H1 (cell line): ENCODE measurements at regions not wholly inside any gene's neighbourhood (a gene's known extent, or its start where the extent isn't known, plus 50 kb on each side); places are given as distances from the start of the nearest gene placed in this dataset.

Source experiments
- CTCF ChIA-PET: fragments of 300-600 bp; sonication (Branson Sonifier 250); formaldehyde crosslinking; loops from one replicate; lab custom pipeline; 2021; ENCODE audit not compliant: partially characterized antibody; lab: Charles Lee
- POLR2A ChIA-PET: fragments of 300-600 bp; sonication (Branson Sonifier 250); formaldehyde crosslinking; loops from one replicate; lab custom pipeline; 2021; ENCODE audit warnings: inconsistent platforms; ENCODE audit not compliant: partially characterized antibody; lab: Charles Lee
- DNase-seq, 2 experiments: peaks; one replicate each; pipeline versions ENCODE4 v3.0.0 to v3.0.0-alpha.2; 2010 to 2022; ENCODE audit warnings: low spot score in 2 of 2, low read depth in 1 of 2, mixed read lengths in 1 of 2
- FAIRE-seq: peaks from 2 replicates; lab custom pipeline; 2011; peaks lifted over from hg19 to GRCh38; lab: Jason Lieb, UNC
- H2AFZ ChIP-seq: 2 replicates; pipeline ENCODE4 v1.8.1; 2012; ENCODE audit warnings: low read length, inconsistent platforms
- H2AK5ac ChIP-seq: 2 replicates; pipeline ENCODE4 v1.6.1; 2013; ENCODE audit warnings: low read depth, low read length
- H2BK120ac ChIP-seq: replicated peaks from 2 replicates; pipeline ENCODE3; 2013; ENCODE audit warnings: low read depth, low read length, inconsistent platforms
- H2BK12ac ChIP-seq: 2 replicates; pipeline ENCODE4 v1.6.1; 2013; ENCODE audit warnings: low read depth, low read length
- H2BK15ac ChIP-seq: 2 replicates; pipeline ENCODE4 v1.6.1; 2013; ENCODE audit warnings: low read length
- H2BK20ac ChIP-seq: 2 replicates; pipeline ENCODE4 v1.6.1; 2013; ENCODE audit warnings: low read length
- H2BK5ac ChIP-seq: 2 replicates; pipeline ENCODE4 v1.6.1; 2013; ENCODE audit warnings: low read depth, low read length
- H3K14ac ChIP-seq: 2 replicates; pipeline ENCODE4 v1.6.1; 2013; ENCODE audit warnings: inconsistent platforms; ENCODE audit not compliant: insufficient read length
- H3K18ac ChIP-seq: 2 replicates; pipeline ENCODE4 v1.6.1; 2013; ENCODE audit warnings: low read length; ENCODE audit errors: extremely low read depth
- H3K23ac ChIP-seq: 2 replicates; pipeline ENCODE4 v1.6.1; 2013; ENCODE audit warnings: inconsistent platforms; ENCODE audit not compliant: insufficient read length
- H3K23me2 ChIP-seq: 2 replicates; pipeline ENCODE4 v1.6.1; 2013; ENCODE audit warnings: low read depth, low read length
- H3K27ac ChIP-seq: 2 replicates; pipeline ENCODE4 v1.6.1; 2011; ENCODE audit warnings: low read depth, low read length, inconsistent platforms
- H3K27me3 ChIP-seq, 4 experiments: replicated peaks in 1 of 4; 1 replicate in 1 of 4; 2 replicates in 3 of 4; pipeline versions ENCODE4 v1.6.1 to v1.8.1; 2011 to 2013; ENCODE audit warnings: low read length in 3 of 4, mild to moderate bottlenecking in 3 of 4, inconsistent platforms in 2 of 4, mixed read lengths in 2 of 4, moderate library complexity in 1 of 4; ENCODE audit not compliant: control insufficient read depth in 3 of 4, insufficient read depth in 3 of 4; ENCODE audit errors: extremely low read depth in 1 of 4
- H3K36me3 ChIP-seq, 4 experiments: 2 replicates each; pipeline versions ENCODE4 v1.6.1 to v1.8.1; 2011 to 2013; ENCODE audit warnings: mild to moderate bottlenecking in 4 of 4, low read length in 3 of 4, moderate library complexity in 2 of 4, control low read depth in 1 of 4, inconsistent platforms in 1 of 4; ENCODE audit not compliant: insufficient read depth in 4 of 4, control insufficient read depth in 2 of 4
- H3K4ac ChIP-seq: replicated peaks from 2 replicates; pipeline ENCODE3; 2013; ENCODE audit warnings: low read length, low read depth, mixed read lengths, inconsistent platforms; ENCODE audit not compliant: insufficient read length
- H3K4me1 ChIP-seq, 4 experiments: replicated peaks in 1 of 4; 1 replicate in 1 of 4; 2 replicates in 3 of 4; pipeline versions ENCODE4 v1.6.1 to v1.8.1; 2011 to 2013; ENCODE audit warnings: low read length in 3 of 4, inconsistent platforms in 2 of 4, mixed read lengths in 1 of 4; ENCODE audit not compliant: insufficient read depth in 4 of 4, control insufficient read depth in 3 of 4
- H3K4me2 ChIP-seq, 2 experiments: 2 replicates each; pipeline versions ENCODE4 v1.6.1 to v1.8.1; 2011 to 2013; ENCODE audit warnings: low read depth in 2 of 2, low read length in 2 of 2, control low read depth in 1 of 2, inconsistent platforms in 1 of 2, mild to moderate bottlenecking in 1 of 2; ENCODE audit not compliant: insufficient read depth in 1 of 2
- H3K4me3 ChIP-seq, 4 experiments: fragments of 200-600, 300-600 bp in 1 of 4; sonication (generic), shearing (Covaris generic), sonication (Bioruptor Twin) in 1 of 4; 2 replicates each; pipeline versions ENCODE4 v1.5.1 to v1.8.1; 2011 to 2016; ENCODE audit warnings: low read length in 4 of 4, low read depth in 3 of 4, control low read depth in 2 of 4, inconsistent platforms in 2 of 4, mild to moderate bottlenecking in 2 of 4, mixed read lengths in 1 of 4, moderate library complexity in 1 of 4; ENCODE audit not compliant: insufficient read depth in 2 of 4; ENCODE audit errors: extremely low read depth in 1 of 4
- H3K56ac ChIP-seq: replicated peaks from 2 replicates; pipeline ENCODE3; 2013; ENCODE audit warnings: low read depth, mild to moderate bottlenecking, mixed read lengths, low read length, inconsistent platforms; ENCODE audit not compliant: insufficient read length
- H3K79me1 ChIP-seq: 2 replicates; pipeline ENCODE4 v1.6.1; 2013; ENCODE audit warnings: low read depth, low read length, control low read depth
- H3K79me2 ChIP-seq, 2 experiments: 2 replicates each; pipeline versions ENCODE4 v1.6.1 to v1.8.1; 2012 to 2013; ENCODE audit warnings: low read length in 2 of 2, mild to moderate bottlenecking in 2 of 2, inconsistent platforms in 1 of 2; ENCODE audit not compliant: insufficient read depth in 2 of 2, control insufficient read depth in 1 of 2
- H3K9ac ChIP-seq, 4 experiments: replicated peaks in 1 of 4; 1 replicate in 1 of 4; 2 replicates in 3 of 4; pipeline versions ENCODE4 v1.6.1 to v1.8.1; 2011 to 2013; ENCODE audit warnings: low read depth in 3 of 4, low read length in 3 of 4, control low read depth in 2 of 4, mild to moderate bottlenecking in 2 of 4, moderate library complexity in 2 of 4, inconsistent platforms in 1 of 4; ENCODE audit errors: extremely low read depth in 1 of 4
- H3K9me3 ChIP-seq, 2 experiments: 2 replicates each; pipeline versions ENCODE4 v1.6.1 to v1.8.1; 2012 to 2013; ENCODE audit warnings: mild to moderate bottlenecking in 2 of 2, moderate library complexity in 2 of 2, control low read depth in 1 of 2, inconsistent platforms in 1 of 2, low read depth in 1 of 2, low read length in 1 of 2, mixed read lengths in 1 of 2; ENCODE audit not compliant: insufficient read depth in 2 of 2
- H4K20me1 ChIP-seq, 2 experiments: replicated peaks in 1 of 2; 2 replicates each; pipeline versions ENCODE3 to v1.8.1; 2011 to 2013; ENCODE audit warnings: inconsistent platforms in 2 of 2, low read length in 2 of 2, mild to moderate bottlenecking in 1 of 2; ENCODE audit not compliant: insufficient read depth in 2 of 2, control insufficient read depth in 1 of 2
- H4K5ac ChIP-seq: 2 replicates; pipeline ENCODE4 v1.6.1; 2013; ENCODE audit warnings: low read length, low read depth, mixed read lengths, inconsistent platforms; ENCODE audit not compliant: insufficient read length
- H4K8ac ChIP-seq: 2 replicates; pipeline ENCODE4 v1.8.0; 2013; ENCODE audit warnings: mild to moderate bottlenecking, moderate library complexity, low read length, inconsistent platforms; ENCODE audit not compliant: insufficient read depth; ENCODE audit errors: extremely low read depth
- H4K91ac ChIP-seq: replicated peaks from 2 replicates; pipeline ENCODE3; 2013; ENCODE audit warnings: low read length, mixed read lengths, inconsistent platforms; ENCODE audit not compliant: insufficient read length
- ATF3 ChIP-seq: IDR thresholded peaks from 2 replicates; pipeline ENCODE4 v1.6.1; 2011; ENCODE audit warnings: low read depth, mild to moderate bottlenecking, low read length; ENCODE audit not compliant: insufficient read depth
- BCL11A ChIP-seq, 2 experiments: IDR thresholded peaks; one replicate each; pipeline ENCODE4 v1.6.1; 2011; ENCODE audit warnings: low read depth in 2 of 2, low read length in 2 of 2, mild to moderate bottlenecking in 2 of 2
- CTBP2 ChIP-seq: IDR thresholded peaks from 2 replicates; pipeline ENCODE4 v1.7.0; 2011; ENCODE audit warnings: borderline replicate concordance, mild to moderate bottlenecking, moderate library complexity, mixed read lengths, low read length; ENCODE audit not compliant: insufficient read depth, insufficient read length
- EGR1 ChIP-seq: IDR thresholded peaks from 2 replicates; pipeline ENCODE4 v1.6.1; 2011; ENCODE audit warnings: low read depth, low read length, borderline replicate concordance
- EP300 ChIP-seq, 2 experiments: IDR thresholded peaks; 1 replicate in 1 of 2; 2 replicates in 1 of 2; pipeline ENCODE4 v1.6.1; 2011 to 2012; ENCODE audit warnings: low read depth in 2 of 2, low read length in 2 of 2, mild to moderate bottlenecking in 2 of 2, borderline replicate concordance in 1 of 2, inconsistent platforms in 1 of 2, moderate library complexity in 1 of 2
- JUND ChIP-seq: IDR thresholded peaks from 2 replicates; pipeline ENCODE4 v1.6.1; 2011; ENCODE audit warnings: mild to moderate bottlenecking, improper control_type of control experiment, low read length
- KDM1A ChIP-seq: fragments of 200-600, 300-600 bp; sonication (generic); IDR thresholded peaks from 2 replicates; pipeline ENCODE4 v1.7.1; 2016; ENCODE audit warnings: mild to moderate bottlenecking, low read length, borderline replicate concordance
- NRF1 ChIP-seq: IDR thresholded peaks from 2 replicates; pipeline ENCODE4 v1.6.1; 2011; ENCODE audit warnings: mild to moderate bottlenecking, low read depth, low read length, improper control_type of control experiment
- POLR2A ChIP-seq, 2 experiments: IDR thresholded peaks; 1 replicate in 1 of 2; 2 replicates in 1 of 2; pipeline ENCODE4 v1.6.1; 2011; ENCODE audit warnings: low read depth in 2 of 2, low read length in 2 of 2, mild to moderate bottlenecking in 2 of 2; ENCODE audit errors: control extremely low read depth in 1 of 2
- SIRT6 ChIP-seq: IDR thresholded peaks from one replicate; pipeline ENCODE4 v1.7.1; 2012; ENCODE audit warnings: low read length, inconsistent platforms
- SP2 ChIP-seq: IDR thresholded peaks from 2 replicates; pipeline ENCODE4 v1.6.1; 2012; ENCODE audit warnings: mild to moderate bottlenecking, low read length, inconsistent platforms
- SP4 ChIP-seq: IDR thresholded peaks from 2 replicates; pipeline ENCODE4 v1.6.1; 2012; ENCODE audit warnings: low read length, inconsistent platforms
- SRF ChIP-seq: IDR thresholded peaks from 2 replicates; pipeline ENCODE4 v1.6.1; 2011; ENCODE audit warnings: mild to moderate bottlenecking, low read depth, low read length, moderate library complexity
- SUZ12 ChIP-seq: fragments of 200-600 bp; sonication (generic); IDR thresholded peaks from 2 replicates; pipeline ENCODE4 v1.6.1; 2012; ENCODE audit warnings: mild to moderate bottlenecking, inconsistent platforms, low read length, moderate library complexity, mixed read lengths
- TBP ChIP-seq: IDR thresholded peaks from 2 replicates; pipeline ENCODE4 v1.6.1; 2011; ENCODE audit warnings: low read depth, low read length, improper control_type of control experiment
- TCF12 ChIP-seq: IDR thresholded peaks from 2 replicates; pipeline ENCODE4 v1.6.1; 2011; ENCODE audit warnings: low read depth, mild to moderate bottlenecking, low read length
- WGBS, 2 experiments: shearing (Covaris generic) in 1 of 2; methylation state at CpG; one replicate each; pipeline versions ENCODE4 v1.1.6 to v1.1.7; 2013 to 2015; ENCODE audit warnings: low lambda C conversion rate in 2 of 2, mixed read lengths in 2 of 2, inconsistent platforms in 1 of 2, low coverage in 1 of 2, missing lambda C conversion rate in 1 of 2; ENCODE audit not compliant: insufficient replicate concordance in 2 of 2, insufficient coverage in 1 of 2, insufficient read length in 1 of 2; ENCODE audit errors: extremely low coverage in 1 of 2, missing lambda C conversion rate in 1 of 2; 5-methylcytosine and 5-hydroxymethylcytosine counted together

DNA sequence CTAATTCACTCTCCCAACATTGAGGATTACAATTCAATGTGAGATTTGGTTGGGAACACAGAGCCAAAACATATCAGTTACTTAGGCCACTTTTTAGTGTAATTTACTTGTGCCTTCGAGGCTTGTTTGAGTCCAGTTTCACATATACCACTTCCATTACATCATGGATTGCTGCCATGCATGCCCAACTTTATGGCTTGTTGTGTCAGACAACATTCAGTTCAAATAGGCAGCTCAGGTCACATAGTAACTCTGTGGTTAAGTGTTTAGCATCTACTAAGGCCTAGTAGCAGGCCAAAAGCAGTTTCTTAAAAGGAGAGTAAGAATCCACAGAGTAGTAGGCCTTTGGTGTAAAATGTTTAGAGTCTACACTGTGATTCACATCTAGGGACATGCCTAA, 164.3 kb upstream of the GMNC start:
- H2BK15ac ChIP-seq: no peak overlapping the region
- H3K4me3 ChIP-seq: no peak overlapping the region
- no peak overlapping the region for H3K4ac ChIP-seq
- CTCF ChIA-PET: no interaction called here
- H3K36me3 ChIP-seq: no peaks in the 10 kb centered on the region
- no peak overlapping the region for H2AFZ ChIP-seq
- H3K56ac ChIP-seq: no peak overlapping the region
- H3K79me2 ChIP-seq: no peaks in the 10 kb centered on the region
- H3K27ac ChIP-seq: no peak overlapping the region
- no peak overlapping the region for H2BK20ac ChIP-seq
- no peak overlapping the region for H3K9ac ChIP-seq
- no peak overlapping the region for H4K91ac ChIP-seq
- WGBS, 2 experiments: 100% methylated on average over 1 of the region's 1 CpG; no CpG with 5 or more reads in 1 of the 2 experiments
- no peak overlapping the region for H2BK12ac ChIP-seq
- H3K9me3 ChIP-seq: no peaks in the 10 kb centered on the region
- H2BK5ac ChIP-seq: no peak overlapping the region
- no peaks in the 10 kb centered on the region for H3K79me1 ChIP-seq
- no peak overlapping the region for H4K5ac ChIP-seq
- H3K23me2 ChIP-seq: no peaks in the 10 kb centered on the region
- H2AK5ac ChIP-seq: no peak overlapping the region
- FAIRE-seq (no peak), DNase-seq (no peak)
- no peak overlapping the region for H3K14ac ChIP-seq
- POLR2A ChIA-PET: no interaction called here
- no peak overlapping the region for H3K4me2 ChIP-seq
- no peak overlapping the region for H3K23ac ChIP-seq
- H3K18ac ChIP-seq: no peak overlapping the region
- no peak overlapping the region for H4K8ac ChIP-seq
- no peaks in the 10 kb centered on the region for H3K27me3 ChIP-seq
- no peak overlapping the region for H2BK120ac ChIP-seq
- no peaks in the 10 kb centered on the region for H3K4me1 ChIP-seq
- no peaks in the 10 kb centered on the region for H4K20me1 ChIP-seq
- TF ChIP-seq CTBP2 (no peak), TBP (no peak), ATF3 (no peak), SP4 (no peak), SRF (no peak), BCL11A (IDR thresholded peaks at IDR 0.05; ENCODE audit: low read depth in 2 of 2, low read length in 2 of 2) (no peak), TCF12 (no peak), SIRT6 (no peak), POLR2A (IDR thresholded peaks at IDR 0.05; ENCODE audit: control extremely low read depth in 1 of 2, low read depth in 2 of 2, low read length in 2 of 2) (no peak), EP300 (IDR thresholded peaks at IDR 0.05; ENCODE audit: borderline replicate concordance in 1 of 2, low read depth in 2 of 2, low read length in 2 of 2) (no peak), KDM1A (no peak), SP2 (no peak), SUZ12 (no peak), NRF1 (no peak), JUND (no peak), EGR1 (no peak)
